DMS114 treated with DMSO at 0.1 percent for 48 hours (cell line): ENCODE measurements at regions not wholly inside any gene's neighbourhood (a gene's known extent, or its start where the extent isn't known, plus 50 kb on each side); places are given as distances from the start of the nearest gene placed in this dataset.
"Not testable (repeated sequence)": the region's sequence is repeated elsewhere in the genome, so short reads cannot be mapped to it uniquely, and the experiment has no call there.

Source experiments
- DNase-seq: peaks from one replicate; lab custom pipeline; 2025; ENCODE audit not compliant: unreplicated experiment; lab: John Stamatoyannopoulos, UW

DNA sequence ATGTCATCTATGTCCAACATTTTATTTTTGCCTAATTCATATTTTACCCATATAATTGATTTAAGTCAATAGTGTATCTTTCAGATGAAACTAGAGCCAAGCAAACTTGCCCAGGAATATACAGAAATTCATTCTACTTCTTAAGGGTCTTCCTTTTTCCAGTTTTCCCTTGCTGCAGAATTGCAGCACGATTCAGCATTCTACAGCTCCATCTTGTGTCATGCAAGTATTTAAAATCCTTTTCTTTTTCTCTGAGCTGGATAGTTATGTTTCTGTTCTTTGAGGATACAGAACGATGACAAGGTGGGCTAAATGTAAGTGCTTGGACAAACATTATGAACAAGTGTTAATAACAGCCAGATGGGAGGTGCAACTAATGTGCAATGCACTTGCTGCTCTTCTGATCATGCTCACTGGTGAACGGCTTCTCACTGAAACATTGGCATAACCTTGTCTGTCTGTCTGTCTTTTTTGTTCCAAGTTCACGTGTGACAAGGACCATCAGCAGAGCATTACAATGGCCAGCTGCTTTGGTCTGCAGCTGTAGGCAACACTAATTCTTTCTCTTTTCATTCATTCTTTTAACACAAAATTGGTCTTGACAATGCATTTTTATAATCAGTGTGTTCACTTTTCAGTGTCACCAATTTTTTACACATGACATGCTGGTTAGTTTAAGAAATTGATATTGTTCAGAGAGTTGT lies 1821.7 kb downstream of the ARAP2 start:
- DNase-seq, result no peak

DNA sequence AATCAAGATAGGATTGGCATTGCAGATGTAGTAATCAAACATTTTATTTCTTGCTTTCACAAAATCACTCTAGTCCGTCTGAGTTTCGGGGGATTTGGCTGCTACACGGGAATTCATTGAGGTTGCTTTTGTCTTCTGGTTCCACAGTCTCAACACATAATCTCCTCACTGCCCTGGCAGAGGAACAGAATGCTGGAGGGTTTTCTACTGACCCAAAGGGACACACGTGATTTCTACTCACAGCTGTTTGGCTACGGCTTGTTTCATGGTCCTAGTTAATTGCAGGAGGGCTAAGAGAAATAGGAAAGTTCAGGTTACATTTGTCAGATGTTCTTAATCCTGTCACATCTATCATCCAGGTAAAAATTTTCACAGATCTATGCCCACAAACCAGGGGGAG lies 1811.6 kb downstream of the ARAP2 start:
- DNase-seq, result no peak

DNA sequence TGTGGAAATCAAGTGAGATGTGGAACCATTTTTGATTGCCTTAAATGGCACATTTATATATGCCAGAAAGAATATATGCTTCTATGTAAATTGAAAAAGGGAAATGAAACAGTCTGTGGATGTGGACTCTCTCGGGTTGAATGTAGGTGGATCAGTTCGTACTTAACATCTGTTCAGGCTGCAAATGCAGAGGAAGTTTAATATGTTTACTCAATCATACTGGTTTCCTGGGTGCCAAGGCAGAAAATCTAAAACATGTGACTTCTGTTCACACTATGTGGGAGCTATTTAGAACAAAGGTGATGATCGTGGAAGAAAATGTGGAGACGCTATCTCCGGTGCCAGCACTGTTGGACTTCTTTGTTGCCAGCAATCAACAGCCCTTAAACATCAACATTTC lies 1809.9 kb downstream of the ARAP2 start:
- not testable (repeated sequence) for DNase-seq

DNA sequence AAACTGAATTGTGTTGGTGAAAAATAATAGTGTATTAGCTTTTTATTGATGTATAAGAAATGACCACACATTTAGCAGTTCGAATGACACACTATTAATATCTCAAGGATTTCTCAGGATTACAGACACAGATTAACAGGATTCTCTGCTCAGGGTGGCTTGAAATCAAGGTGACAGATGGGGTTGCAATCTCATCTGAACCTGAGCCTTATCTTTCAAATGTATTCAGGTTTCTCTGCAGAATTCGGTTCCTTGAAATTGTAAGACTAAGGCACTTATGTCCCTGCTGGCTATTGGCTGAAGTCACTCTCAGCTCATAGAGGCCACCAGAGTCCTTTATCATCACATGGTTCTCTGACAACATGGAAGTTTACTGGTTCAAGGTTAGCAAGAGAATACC lies 1780.1 kb downstream of the ARAP2 start:
- no peak for DNase-seq

DNA sequence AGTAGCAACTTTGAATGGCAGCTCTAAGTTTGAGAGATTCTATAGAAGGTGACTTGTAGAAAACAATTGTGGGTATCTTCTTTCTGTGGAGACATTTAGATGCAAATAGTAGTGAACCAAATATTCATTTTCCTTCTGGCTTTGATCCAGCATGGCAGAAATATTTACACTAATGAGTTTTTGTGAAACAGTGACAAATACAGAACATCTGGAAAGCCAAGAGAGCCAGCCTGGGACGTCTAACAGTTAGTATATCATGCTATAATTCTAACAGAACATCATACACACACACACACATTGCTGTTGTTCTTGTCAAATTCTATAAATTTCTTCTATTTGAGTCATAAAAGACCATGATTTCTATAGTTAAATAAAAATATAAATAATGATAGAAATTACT lies 1777.9 kb downstream of the ARAP2 start:
- no peak for DNase-seq

DNA sequence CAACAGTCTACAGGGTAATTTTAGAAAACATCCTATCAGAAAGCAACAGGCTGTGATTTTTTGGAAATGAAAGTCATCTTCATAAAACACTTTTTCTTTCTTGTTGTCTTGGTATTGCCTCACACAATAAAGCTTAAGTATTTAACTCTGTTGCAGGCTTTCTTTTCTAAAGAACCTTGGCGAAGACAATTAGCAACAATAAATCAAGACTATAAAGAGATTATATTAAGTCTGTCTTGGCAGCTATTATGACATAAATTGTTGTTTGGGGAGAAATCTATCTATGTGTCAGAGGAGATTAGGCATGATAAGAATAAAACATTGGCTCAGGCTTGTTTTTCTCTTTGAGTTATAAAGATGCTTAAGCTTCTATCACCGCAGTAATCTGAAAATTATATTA lies 1774.8 kb downstream of the ARAP2 start:
- no peak for DNase-seq

DNA sequence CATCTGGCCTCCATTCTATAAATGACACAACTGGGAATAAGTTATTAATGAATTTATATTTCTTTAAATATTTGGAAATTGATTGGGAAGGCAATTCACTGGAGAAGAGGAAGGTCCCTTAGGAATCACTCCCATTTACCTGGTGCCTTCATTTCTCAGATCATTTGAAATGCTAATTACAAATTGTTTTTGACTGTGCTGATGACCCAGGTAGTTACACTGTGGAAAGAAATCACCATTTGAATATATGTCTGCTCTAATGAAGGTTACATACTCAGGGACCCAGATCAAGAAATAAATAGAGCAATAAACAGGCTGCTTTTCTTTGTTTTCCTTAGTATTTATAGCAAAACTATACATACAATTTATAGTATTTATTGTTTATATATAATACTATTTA lies 1759.1 kb downstream of the ARAP2 start:
- no peak for DNase-seq

DNA sequence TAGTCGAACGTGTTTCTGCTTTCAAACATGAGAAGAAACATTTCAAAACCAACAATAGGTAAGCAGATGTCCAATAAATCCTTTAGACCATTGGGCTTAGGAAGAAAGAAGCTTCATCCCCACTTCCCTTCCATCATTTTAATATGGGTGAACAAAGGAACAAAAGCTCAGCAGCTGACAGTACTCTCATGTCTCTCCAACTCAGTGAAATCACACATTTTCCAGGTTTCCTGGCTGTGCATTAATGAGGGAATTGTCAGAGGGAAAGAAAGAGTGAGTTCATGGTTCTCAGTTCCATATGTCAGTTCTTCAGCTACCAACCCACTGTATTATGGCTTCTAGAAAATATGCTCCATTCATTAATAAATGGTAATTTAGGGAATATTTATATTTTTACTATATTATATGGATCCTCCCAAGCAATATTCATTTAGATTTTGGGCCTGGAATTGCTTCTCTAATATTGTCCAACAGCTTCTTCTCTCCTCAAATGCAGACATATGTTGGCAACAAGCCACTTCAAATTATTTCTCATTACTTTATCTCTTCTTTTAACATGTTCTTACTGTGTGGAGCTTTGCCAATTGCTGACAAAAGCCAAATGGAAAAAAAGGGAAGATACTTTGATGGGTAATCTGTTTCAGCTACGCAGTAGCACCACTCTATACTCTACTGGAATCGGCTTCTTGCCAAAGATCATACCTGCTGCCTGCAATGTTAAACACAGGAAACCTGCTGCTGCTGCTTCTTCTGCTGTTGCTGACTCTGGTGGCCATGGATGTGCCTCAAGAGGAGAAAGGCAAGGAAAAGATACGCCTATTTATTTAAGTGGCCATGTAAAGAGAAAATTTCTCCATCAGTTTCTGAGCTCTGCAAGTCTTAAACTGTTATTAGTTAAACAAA lies 1757.6 kb downstream of the ARAP2 start:
- no peak for DNase-seq

DNA sequence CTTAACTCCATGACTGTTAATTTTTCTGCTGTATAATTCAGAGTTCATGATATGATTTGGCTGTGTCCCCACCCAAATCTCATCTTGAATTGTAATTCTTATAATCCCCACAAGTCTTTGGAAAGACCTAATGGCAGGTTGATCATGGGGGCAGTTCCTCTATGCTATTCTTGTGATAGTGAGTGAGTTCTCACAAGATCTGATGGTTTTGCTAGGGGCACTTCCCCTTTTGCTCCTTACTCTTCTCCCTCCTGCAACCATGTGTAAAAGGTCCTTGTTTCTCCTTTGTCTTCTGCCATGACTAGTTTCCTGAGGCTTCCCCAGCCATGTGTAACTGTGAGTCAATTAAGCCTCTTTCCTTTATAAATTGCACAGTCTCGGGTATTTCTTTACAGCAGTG lies 1751.9 kb downstream of the ARAP2 start:
- DNase-seq, result no peak

DNA sequence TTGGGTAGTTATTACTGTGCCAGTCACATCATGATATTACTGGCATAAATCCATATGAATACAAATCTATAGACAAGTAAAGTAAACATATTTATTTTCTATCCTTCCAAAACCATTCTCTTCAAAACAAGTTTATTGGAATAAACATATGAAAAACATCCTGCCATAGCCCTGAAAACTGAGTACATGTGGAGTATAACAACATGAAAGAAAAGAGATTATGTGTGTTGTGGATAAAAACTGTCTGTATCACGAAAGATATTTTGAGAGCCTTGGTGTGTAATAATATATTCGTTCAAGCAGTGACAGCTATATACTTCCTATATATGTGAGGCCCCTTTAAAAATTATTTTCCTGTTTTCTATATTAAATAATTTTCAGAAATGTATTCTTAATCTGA lies 1742.2 kb downstream of the ARAP2 start:
- no peak for DNase-seq

DNA sequence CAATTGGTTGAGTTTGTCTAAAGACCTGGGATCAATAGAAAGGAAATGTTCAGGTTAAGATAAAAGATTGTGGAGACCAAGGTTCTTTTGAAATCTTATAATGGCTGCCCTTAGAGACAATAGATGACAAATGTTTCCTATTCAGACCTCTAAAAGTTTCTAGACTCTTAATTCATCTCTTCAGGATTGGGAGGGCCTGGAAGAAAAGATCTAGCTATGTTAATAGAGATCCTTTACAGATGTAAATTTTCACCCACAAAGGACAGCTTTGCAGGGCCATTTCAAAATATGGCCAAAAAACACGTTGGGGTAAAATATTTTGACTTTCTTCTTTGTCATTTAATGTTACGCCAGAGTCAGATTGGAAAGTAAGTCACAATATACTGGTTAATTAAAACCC lies 1739.6 kb downstream of the ARAP2 start:
- not testable (repeated sequence) for DNase-seq

DNA sequence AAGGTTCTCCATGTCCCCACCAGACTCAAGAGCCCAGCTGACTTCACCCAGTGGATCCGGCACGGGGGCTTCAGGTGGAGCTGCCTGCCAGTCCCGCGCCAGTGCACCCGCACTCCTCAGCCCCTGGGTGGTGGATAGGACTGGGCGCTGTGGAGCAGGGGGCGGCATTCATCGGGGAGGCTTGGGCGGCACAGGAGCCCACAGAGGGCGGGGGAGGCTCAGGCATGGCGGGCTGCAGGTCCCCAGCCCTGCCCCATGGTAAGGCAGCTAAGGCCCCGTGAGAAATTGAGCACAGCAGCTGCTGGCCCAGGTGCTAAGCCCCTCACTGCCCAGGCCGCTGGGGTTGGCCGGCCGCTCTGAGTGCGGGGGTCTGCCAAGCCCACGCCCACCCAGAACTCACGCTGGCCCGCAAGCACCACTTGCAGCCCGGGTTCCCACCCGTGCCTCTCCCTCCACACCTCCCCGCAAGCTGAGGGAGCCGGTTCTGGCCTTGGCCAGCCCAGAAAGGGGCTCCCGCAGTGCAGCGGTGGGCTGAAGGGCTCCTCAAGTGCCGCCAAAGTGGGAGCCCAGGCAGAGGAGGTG lies 1737.7 kb downstream of the ARAP2 start:
- not testable (repeated sequence) for DNase-seq

DNA sequence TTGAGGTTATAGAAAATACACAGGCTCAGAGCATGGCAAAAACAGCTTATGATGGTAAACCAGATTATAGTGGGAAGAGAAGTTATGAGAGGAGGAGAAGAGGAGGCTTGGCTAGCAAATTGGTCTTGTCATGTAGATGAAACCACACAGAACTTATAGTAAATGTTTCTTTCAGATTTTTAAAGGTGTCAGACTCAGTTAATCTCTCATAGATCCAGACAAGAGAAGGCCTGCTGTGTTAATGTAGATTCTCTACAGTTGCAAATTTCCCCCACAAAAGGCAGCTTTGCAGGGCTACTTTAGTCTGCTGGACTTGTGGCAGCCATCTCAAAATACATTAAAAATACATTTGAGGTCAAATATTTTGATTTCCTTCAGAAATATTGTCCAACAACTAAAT lies 1731.7 kb downstream of the ARAP2 start:
- DNase-seq, result no peak

DNA sequence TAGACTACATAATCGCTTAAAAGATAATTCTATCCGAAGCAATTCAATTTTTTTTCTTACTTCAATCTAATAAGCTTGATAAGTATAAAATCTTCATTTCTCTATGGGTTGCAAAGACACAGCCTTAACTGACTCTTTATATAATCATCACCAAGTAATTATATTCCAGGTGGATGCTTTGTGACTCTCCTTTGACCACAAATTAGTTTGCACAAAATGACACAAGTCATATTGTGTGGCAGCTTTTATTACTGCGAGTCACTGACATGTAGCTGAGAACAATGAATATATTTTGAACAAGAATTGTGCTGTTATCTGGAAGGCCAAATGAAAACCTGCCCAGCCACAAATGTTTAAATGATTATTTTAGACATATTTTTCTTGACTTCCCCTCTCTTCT lies 1727.8 kb downstream of the ARAP2 start:
- DNase-seq, result no peak

DNA sequence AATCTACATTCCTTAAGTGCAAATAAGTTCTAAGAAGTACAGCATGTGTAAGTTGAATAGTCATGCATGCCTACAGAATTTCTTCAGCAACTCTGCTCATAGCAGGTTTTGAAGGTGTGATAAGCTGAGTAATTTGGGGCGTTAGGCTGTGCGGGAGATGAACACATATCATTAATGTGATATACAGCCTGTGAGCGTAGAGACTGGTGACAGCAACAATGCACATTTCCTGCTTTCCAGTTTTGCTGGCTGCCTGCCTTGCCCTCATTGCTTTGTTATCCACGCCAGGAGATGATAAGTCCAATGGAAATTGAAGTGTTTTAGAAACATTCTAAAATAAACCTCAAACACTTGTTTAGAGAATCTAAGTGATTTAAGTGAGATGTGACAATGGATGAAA lies 1709.4 kb downstream of the ARAP2 start:
- DNase-seq, result no peak

DNA sequence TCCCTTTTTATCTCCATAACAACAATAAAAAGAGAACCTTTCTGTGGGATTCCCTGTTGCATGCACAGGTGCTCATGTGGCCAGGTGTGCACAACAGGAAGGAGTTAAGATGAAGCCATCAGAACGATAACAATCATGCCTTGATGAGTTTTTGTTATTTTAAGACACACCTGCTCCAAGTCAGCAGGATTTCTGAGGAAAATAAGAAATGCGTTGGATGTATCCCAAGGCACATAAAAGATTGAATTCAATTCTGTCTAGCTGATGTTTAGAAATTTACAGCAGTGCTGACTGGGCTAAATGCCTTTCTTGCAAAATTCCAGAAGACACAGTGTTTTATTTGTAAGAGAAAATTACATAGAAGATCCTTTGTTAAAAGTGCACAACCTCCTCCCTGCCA lies 1678.2 kb downstream of the ARAP2 start:
- DNase-seq, result no peak

DNA sequence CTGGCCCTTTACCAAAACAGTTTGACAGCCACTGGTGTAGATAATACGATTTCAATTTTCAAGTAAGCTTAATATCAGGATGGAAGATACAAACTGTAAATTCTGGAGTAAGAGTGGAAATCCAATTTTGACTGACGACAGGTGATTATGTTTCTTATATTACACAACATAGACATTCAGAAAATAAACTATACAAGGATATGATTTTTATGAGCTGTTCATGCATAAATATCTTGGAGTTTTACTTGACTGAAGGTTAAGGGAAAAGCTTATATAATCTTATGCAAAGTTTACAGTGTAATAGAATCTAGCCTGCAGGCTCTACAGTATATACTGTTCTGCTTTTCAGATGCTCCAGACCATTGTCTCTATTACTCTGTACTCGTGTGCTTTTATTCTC lies 1672.3 kb downstream of the ARAP2 start:
- no peak for DNase-seq

DNA sequence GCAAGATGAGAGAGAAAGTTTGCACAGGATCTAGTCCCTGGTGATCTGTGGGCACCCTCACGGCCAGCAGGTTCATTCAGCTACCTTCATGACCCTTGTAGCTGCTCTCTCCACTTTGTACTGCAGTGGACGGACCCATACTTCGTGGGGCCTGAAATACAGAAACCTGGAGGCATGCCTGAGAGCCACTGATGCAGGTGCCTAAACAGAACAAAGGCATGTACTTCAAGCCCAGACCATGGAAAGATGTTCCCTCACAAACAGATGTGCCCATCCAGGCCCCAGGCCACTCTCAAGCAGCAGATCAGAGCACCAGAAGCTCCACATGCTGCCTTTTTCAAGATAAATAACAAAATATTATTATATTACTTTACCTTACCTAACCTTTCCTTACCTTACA lies 1629.0 kb downstream of the ARAP2 start:
- no peak for DNase-seq

DNA sequence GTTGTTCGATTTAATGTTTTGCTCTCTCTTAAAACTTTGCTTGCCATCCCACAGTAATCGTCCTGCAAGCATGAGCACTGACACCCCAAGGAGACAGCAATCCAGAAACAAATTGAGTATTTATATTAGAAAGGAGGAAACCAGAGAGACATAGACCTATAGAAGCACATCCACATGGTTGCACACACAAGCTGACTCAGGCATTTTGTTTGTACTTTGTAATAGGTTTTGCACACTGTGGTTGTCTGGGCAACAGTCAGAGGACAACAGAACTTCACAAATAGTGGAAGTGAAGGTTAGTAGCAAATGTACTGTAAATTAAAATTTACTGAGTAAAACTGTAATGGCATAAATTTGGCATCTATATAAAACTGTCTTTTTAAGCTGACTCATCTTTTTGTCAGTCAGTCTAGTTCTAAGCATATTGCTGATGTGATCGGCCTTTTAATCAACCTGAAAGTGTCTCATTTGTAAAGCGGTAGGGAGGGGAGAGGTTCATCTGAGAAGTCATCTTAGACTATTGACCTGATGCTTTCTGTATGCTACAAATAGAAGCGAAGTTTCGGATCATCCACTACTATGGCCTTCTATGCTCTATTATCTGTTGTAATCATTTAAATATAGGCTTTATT lies 1624.7 kb downstream of the ARAP2 start:
- no peak for DNase-seq

DNA sequence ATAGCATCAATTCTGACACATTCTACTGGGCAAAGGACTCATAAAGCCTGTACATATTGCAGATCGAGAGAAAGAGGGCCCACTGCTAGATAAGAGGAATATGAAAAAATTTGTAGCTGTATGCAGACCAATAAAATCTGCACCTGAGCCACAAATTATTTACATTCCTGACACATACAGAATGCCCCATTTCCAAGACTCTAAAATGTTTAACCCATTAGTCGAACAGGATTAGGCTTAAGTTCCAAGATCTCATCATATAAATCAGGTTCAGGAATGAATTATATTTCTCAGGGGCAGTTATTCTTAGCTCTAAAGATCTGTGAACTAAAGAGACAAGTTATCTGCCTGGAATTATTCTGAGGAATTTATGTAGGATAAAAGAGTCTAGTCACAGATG lies 1615.8 kb downstream of the ARAP2 start:
- no peak for DNase-seq

DNA sequence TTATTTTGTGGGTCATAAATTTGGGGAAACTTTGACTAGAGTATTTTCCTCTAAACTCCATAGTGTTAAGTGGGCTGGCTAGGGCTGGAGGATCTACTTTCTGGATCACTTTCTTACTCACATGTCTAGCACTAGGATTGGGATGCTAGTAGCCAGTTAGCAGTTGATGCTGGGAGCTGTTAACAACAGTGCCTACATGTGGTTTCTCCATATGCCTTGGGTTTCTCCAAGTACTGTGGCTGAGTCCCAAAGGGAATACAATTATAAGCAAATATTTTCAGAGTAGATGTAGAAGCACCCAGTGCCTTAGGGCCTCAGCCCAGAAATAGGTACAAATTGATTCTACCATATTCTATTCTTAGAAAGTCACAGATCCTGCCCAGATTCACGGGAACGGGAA lies 1614.9 kb downstream of the ARAP2 start:
- no peak for DNase-seq

DNA sequence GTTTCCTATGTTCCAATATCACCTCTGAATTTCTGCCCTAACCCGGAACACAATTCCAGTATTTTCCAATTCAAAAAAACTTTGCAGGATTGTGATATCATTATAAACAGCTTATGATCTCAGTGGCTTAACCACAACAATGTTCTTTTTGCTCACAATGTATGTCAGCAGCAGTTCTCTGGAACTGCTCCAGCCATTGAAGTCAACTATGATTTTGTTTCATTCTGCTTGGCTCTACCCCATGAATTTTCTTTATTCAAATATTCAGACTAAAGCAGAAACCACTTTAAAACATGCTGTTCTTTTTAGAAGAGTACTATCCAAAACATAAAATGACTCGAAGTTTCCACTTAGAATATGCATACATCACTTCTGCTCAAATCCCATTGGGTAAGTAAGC lies 1611.1 kb downstream of the ARAP2 start:
- DNase-seq, result no peak
